ENCODE measurements at regions not wholly inside any gene's neighbourhood (a gene's known extent, or its start where the extent isn't known, plus 50 kb on each side); places are given as distances from the start of the nearest gene placed in this dataset.

DNA sequence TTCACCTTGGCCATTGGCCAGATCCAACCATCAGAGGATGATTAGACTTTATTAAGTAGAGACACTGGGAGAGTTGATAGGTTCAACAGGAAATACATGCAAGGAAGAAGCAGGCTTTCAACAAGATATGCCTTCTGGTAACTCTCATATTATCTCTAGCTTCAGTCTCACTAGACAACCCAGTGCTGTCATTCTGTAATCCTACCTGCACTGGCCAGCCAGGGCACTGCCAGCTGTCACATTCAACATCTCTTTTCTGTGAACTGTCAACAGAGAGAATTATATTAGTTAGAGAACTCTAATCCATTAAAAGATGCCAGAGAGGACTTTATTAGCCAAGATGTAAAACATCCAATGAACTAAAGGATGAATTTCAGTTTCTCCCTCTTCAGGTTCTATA is 337.9 kb upstream of the JAG1 start (continued):
- TF ChIP-seq, protein P1, sequence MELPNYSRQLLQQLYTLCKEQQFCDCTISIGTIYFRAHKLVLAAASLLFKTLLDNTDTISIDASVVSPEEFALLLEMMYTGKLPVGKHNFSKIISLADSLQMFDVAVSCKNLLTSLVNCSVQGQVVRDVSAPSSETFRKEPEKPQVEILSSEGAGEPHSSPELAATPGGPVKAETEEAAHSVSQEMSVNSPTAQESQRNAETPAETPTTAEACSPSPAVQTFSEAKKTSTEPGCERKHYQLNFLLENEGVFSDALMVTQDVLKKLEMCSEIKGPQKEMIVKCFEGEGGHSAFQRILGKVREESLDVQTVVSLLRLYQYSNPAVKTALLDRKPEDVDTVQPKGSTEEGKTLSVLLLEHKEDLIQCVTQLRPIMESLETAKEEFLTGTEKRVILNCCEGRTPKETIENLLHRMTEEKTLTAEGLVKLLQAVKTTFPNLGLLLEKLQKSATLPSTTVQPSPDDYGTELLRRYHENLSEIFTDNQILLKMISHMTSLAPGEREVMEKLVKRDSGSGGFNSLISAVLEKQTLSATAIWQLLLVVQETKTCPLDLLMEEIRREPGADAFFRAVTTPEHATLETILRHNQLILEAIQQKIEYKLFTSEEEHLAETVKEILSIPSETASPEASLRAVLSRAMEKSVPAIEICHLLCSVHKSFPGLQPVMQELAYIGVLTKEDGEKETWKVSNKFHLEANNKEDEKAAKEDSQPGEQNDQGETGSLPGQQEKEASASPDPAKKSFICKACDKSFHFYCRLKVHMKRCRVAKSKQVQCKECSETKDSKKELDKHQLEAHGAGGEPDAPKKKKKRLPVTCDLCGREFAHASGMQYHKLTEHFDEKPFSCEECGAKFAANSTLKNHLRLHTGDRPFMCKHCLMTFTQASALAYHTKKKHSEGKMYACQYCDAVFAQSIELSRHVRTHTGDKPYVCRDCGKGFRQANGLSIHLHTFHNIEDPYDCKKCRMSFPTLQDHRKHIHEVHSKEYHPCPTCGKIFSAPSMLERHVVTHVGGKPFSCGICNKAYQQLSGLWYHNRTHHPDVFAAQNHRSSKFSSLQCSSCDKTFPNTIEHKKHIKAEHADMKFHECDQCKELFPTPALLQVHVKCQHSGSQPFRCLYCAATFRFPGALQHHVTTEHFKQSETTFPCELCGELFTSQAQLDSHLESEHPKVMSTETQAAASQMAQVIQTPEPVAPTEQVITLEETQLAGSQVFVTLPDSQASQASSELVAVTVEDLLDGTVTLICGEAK (IDR thresholded peaks at IDR 0.05; ENCODE audit: borderline replicate concordance): no peak
- no peak for TF ChIP-seq IRF4 (IDR thresholded peaks at IDR 0.05; ENCODE audit: low read depth, low read length)
- TF ChIP-seq HDAC6 (IDR thresholded peaks at IDR 0.05; ENCODE audit: unreplicated experiment): no peak
- no peak for TF ChIP-seq CEBPB (IDR thresholded peaks at IDR 0.05; ENCODE audit: borderline replicate concordance in 1 of 2, low read depth in 2 of 2, low read length in 2 of 2)
- TF ChIP-seq, protein P2, sequence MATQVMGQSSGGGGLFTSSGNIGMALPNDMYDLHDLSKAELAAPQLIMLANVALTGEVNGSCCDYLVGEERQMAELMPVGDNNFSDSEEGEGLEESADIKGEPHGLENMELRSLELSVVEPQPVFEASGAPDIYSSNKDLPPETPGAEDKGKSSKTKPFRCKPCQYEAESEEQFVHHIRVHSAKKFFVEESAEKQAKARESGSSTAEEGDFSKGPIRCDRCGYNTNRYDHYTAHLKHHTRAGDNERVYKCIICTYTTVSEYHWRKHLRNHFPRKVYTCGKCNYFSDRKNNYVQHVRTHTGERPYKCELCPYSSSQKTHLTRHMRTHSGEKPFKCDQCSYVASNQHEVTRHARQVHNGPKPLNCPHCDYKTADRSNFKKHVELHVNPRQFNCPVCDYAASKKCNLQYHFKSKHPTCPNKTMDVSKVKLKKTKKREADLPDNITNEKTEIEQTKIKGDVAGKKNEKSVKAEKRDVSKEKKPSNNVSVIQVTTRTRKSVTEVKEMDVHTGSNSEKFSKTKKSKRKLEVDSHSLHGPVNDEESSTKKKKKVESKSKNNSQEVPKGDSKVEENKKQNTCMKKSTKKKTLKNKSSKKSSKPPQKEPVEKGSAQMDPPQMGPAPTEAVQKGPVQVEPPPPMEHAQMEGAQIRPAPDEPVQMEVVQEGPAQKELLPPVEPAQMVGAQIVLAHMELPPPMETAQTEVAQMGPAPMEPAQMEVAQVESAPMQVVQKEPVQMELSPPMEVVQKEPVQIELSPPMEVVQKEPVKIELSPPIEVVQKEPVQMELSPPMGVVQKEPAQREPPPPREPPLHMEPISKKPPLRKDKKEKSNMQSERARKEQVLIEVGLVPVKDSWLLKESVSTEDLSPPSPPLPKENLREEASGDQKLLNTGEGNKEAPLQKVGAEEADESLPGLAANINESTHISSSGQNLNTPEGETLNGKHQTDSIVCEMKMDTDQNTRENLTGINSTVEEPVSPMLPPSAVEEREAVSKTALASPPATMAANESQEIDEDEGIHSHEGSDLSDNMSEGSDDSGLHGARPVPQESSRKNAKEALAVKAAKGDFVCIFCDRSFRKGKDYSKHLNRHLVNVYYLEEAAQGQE (IDR thresholded peaks at IDR 0.05; ENCODE audit: low read depth, low read length): no peak

DNA sequence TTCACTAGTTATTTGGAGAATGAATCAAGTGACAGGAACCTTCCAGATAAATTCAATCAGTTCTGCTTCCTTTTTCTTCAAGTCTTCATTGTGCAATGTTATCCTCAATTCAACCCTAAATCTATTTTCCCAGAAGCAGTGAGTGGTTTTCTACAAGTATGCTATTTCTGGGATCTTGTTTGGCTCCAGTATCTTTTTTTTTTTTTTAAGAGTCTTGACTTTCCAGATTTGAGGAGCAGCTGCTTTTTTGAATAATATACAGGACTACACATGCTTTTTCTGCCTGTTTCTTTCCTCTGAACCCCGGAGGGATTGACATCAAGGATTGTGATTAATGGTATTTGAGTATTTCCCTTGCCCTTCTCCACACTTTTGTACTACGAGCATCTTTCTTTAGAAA is 339.2 kb upstream of the JAG1 start:
- no TSS peak for BruUV-seq (replicated peaks)
- Histone ChIP-seq H3K27ac (ENCODE audit: control insufficient read depth, insufficient read depth) (no peak overlapping the region), H3K27me3 (replicated peaks in 1 of 2; ENCODE audit: control insufficient read depth in 2 of 2, insufficient read depth in 2 of 2, low read length in 1 of 2) (no peaks in the 10 kb centered on the region), H4K20me1 (ENCODE audit: control insufficient read depth, insufficient read depth) (no peaks in the 10 kb centered on the region), H3K9me3 (replicated peaks; ENCODE audit: control insufficient read depth, insufficient read depth, low read length) (no peaks in the 10 kb centered on the region), H3K4me2 (ENCODE audit: control insufficient read depth, insufficient read depth) (no peak overlapping the region), H3K9ac (ENCODE audit: control insufficient read depth, insufficient read depth, low read length) (no peak overlapping the region), H2AFZ (ENCODE audit: control insufficient read depth, low read depth, low read length) (no peak overlapping the region), H3K4me3 (no peak overlapping the region), H3K4me1 (ENCODE audit: control insufficient read depth, insufficient read depth, low read length) (no peaks in the 10 kb centered on the region), H3K79me2 (ENCODE audit: control insufficient read depth, insufficient read depth, low read length) (no peaks in the 10 kb centered on the region), H3K36me3 (ENCODE audit: control insufficient read depth in 2 of 2, insufficient read depth in 2 of 2, low read length in 1 of 2) (no peaks in the 10 kb centered on the region)
- no peak for FAIRE-seq
- intact Hi-C loops (cut with micrococcal nuclease; ENCODE audit: unreplicated experiment): no loop called here
- ChIA-PET RAD21 (ENCODE audit: unreplicated experiment) (no interaction called here), SMC1A (ENCODE audit: uncharacterized antibody, unreplicated experiment) (no interaction called here), CTCF (no interaction called here), POLR2A (no interaction called here)
- whole genome bisulfite sequencing (ENCODE audit: insufficient coverage, insufficient replicate concordance, low lambda C conversion rate, missing lambda C conversion rate): 0% methylated on average over 2 of the region's 2 CpGs
- in situ Hi-C loops (cut with MboI): no loop called here
- no peak for DNase-seq (ENCODE audit: low read depth, low spot score)
- no peak for ATAC-seq
- no peak for TF ChIP-seq FOXK2 (IDR thresholded peaks at IDR 0.05)
- TF ChIP-seq ZNF622 (IDR thresholded peaks at IDR 0.05): no peak
- TF ChIP-seq, protein P3, sequence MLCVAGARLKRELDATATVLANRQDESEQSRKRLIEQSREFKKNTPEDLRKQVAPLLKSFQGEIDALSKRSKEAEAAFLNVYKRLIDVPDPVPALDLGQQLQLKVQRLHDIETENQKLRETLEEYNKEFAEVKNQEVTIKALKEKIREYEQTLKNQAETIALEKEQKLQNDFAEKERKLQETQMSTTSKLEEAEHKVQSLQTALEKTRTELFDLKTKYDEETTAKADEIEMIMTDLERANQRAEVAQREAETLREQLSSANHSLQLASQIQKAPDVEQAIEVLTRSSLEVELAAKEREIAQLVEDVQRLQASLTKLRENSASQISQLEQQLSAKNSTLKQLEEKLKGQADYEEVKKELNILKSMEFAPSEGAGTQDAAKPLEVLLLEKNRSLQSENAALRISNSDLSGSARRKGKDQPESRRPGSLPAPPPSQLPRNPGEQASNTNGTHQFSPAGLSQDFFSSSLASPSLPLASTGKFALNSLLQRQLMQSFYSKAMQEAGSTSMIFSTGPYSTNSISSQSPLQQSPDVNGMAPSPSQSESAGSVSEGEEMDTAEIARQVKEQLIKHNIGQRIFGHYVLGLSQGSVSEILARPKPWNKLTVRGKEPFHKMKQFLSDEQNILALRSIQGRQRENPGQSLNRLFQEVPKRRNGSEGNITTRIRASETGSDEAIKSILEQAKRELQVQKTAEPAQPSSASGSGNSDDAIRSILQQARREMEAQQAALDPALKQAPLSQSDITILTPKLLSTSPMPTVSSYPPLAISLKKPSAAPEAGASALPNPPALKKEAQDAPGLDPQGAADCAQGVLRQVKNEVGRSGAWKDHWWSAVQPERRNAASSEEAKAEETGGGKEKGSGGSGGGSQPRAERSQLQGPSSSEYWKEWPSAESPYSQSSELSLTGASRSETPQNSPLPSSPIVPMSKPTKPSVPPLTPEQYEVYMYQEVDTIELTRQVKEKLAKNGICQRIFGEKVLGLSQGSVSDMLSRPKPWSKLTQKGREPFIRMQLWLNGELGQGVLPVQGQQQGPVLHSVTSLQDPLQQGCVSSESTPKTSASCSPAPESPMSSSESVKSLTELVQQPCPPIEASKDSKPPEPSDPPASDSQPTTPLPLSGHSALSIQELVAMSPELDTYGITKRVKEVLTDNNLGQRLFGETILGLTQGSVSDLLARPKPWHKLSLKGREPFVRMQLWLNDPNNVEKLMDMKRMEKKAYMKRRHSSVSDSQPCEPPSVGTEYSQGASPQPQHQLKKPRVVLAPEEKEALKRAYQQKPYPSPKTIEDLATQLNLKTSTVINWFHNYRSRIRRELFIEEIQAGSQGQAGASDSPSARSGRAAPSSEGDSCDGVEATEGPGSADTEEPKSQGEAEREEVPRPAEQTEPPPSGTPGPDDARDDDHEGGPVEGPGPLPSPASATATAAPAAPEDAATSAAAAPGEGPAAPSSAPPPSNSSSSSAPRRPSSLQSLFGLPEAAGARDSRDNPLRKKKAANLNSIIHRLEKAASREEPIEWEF (IDR thresholded peaks at IDR 0.05; ENCODE audit: insufficient replicate concordance, low read depth, low read length): no peak
- no peak for TF ChIP-seq WRNIP1 (IDR thresholded peaks at IDR 0.05; ENCODE audit: borderline replicate concordance, low read depth, low read length)
- no peak for TF ChIP-seq NFIC (IDR thresholded peaks at IDR 0.05; ENCODE audit: low read depth, low read length)
- TF ChIP-seq ZNF217 (IDR thresholded peaks at IDR 0.05): no peak

Data from GM12878 (cell line).